Gastrocnemius medialis (tissue), 4 donors: ENCODE measurements at regions not wholly inside any gene's neighbourhood (a gene's known extent, or its start where the extent isn't known, plus 50 kb on each side); places are given as distances from the start of the nearest gene placed in this dataset.

ENCODE experiments used
- CTCF ChIP-seq, 5 experiments: fragments of 450-650 bp in 3 of 5; fragments of 200-600 bp in 2 of 5; sonication (generic) in 2 of 5; IDR thresholded peaks in 4 of 5; conservative IDR thresholded peaks in 1 of 5; 1 replicate in 4 of 5; 2 replicates in 1 of 5; pipeline ENCODE4 v1.5.1; 2016 to 2019; ENCODE audit warnings: antibody characterized with exemption in 5 of 5, mild to moderate bottlenecking in 3 of 5, moderate library complexity in 3 of 5
- POLR2A ChIP-seq, 2 donors: fragments of 450-650 bp; IDR thresholded peaks; one replicate each; pipeline ENCODE4 v1.6.1; 2017; ENCODE audit warnings: antibody characterized with exemption in 2 of 2, mild to moderate bottlenecking in 2 of 2, moderate library complexity in 2 of 2

- TF ChIP-seq CTCF (IDR thresholded peaks at IDR 0.05 in 4 of 5, conservative IDR thresholded peaks at IDR 0.05 in 1 of 5) (no peak), POLR2A (IDR thresholded peaks at IDR 0.05) (no peak)
These were observed 592.7 kb upstream of the PSMD7 start for GRCh38 chr16:73703891-73704290.
